ENCODE measurements at regions not wholly inside any gene's neighbourhood (a gene's known extent, or its start where the extent isn't known, plus 50 kb on each side); places are given as distances from the start of the nearest gene placed in this dataset.

DNA sequence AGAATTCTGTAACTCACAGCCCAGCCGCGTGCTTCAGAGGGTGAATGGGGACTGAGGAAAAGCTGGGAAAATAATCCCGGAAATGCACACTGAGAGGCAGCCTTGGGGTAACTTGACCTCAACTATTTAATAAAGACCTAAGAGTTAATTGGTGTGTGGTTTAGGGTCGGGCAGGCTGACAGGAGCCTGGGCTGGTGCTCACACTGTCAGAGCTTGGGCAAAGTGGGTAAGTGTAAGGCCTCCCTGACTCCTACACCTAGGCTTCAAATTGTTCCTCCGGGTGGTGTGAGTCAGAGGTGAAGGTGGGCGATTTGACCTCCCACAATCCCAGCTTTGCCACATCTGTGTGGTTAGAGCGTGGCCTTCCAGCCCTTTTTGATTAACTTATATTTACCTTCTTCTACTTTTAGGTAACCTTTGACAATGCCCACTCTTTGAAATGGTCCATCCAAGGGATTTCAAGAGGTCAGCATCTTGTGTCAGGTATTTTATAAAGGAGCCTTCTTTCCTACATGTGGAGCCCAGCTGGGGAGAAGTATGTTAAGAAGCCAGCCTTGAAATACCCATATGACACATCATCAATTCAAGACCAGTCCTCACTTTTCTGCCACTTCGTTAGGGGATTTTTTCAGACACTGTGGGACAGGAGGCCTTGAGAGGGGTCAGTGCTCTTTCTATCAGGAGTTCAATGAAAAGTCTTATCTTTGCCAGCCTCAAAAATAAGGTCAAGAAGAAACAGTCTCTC, 114.2 kb downstream of the NUFIP1 start:
- Mint-ChIP-seq H3K36me3 (ENCODE audit: unreplicated experiment) (peaks cover 9% of the 10 kb centered on the region), H3K27me3 (ENCODE audit: unreplicated experiment) (peaks cover 1% of the 10 kb centered on the region), H3K4me1 (ENCODE audit: low read depth, unreplicated experiment) (no peaks in the 10 kb centered on the region), H3K27ac (ENCODE audit: unreplicated experiment) (no peak overlapping the region), H3K9me3 (ENCODE audit: unreplicated experiment) (no peaks in the 10 kb centered on the region), H3K4me3 (ENCODE audit: unreplicated experiment) (no peak overlapping the region)
- TF ChIP-seq, protein P1, sequence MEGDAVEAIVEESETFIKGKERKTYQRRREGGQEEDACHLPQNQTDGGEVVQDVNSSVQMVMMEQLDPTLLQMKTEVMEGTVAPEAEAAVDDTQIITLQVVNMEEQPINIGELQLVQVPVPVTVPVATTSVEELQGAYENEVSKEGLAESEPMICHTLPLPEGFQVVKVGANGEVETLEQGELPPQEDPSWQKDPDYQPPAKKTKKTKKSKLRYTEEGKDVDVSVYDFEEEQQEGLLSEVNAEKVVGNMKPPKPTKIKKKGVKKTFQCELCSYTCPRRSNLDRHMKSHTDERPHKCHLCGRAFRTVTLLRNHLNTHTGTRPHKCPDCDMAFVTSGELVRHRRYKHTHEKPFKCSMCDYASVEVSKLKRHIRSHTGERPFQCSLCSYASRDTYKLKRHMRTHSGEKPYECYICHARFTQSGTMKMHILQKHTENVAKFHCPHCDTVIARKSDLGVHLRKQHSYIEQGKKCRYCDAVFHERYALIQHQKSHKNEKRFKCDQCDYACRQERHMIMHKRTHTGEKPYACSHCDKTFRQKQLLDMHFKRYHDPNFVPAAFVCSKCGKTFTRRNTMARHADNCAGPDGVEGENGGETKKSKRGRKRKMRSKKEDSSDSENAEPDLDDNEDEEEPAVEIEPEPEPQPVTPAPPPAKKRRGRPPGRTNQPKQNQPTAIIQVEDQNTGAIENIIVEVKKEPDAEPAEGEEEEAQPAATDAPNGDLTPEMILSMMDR (IDR thresholded peaks at IDR 0.05; ENCODE audit: partially characterized antibody, unreplicated experiment): no peak
- DNase-seq: no peak

DNA sequence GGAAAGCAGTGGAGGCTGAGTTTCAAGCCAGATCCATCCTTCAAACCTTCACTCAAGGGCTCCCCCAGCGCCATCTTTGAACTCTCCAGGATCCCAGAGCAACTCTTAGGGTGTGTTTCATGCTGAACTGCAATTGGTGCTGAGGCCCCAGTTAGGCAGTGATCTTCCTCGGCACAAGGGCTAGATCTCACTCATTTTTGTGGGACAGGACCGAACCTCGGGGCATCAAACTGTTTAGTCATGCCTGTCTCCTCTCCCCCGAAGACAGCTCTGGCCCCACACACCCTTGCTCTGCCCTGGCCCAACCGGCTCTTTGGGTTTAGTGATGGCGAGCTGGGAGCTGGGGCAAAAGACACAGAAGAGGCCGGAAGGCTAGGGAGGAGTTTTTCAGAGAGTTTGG, 115.1 kb downstream of the NUFIP1 start:
- no peaks in the 10 kb centered on the region for H3K9me3 Mint-ChIP-seq (ENCODE audit: unreplicated experiment)
- TF ChIP-seq, protein P1 (IDR thresholded peaks at IDR 0.05; ENCODE audit: partially characterized antibody, unreplicated experiment): no peak
- H3K27ac Mint-ChIP-seq (ENCODE audit: unreplicated experiment): no peak overlapping the region
- H3K4me3 Mint-ChIP-seq (ENCODE audit: unreplicated experiment): no peak overlapping the region
- H3K27me3 Mint-ChIP-seq (ENCODE audit: unreplicated experiment): peaks cover 1% of the 10 kb centered on the region
- DNase-seq: no peak
- peaks cover 9% of the 10 kb centered on the region for H3K36me3 Mint-ChIP-seq (ENCODE audit: unreplicated experiment)
- H3K4me1 Mint-ChIP-seq (ENCODE audit: low read depth, unreplicated experiment): no peaks in the 10 kb centered on the region

DNA sequence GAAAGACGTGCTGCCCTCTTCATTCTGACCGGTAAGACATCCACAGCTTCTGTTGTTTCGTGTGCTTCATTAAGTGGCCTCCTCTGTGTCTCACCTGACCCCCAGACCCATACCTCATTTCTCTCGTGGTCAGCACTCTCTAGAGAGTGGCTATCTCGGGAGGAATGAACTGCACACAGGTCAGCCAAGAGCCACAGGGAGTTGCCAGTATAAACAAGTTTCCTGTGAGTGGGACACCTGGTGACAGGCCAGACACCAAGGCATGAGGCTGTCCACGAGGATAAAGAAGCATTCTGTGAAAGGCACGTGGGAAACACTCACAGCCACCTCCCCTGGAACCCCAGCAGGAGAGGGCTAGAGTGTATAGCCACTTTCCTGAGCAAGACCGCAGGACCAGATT, 115.8 kb downstream of the NUFIP1 start:
- H3K4me1 Mint-ChIP-seq (ENCODE audit: low read depth, unreplicated experiment): no peaks in the 10 kb centered on the region
- peaks cover 9% of the 10 kb centered on the region for H3K36me3 Mint-ChIP-seq (ENCODE audit: unreplicated experiment)
- TF ChIP-seq, protein P1 (IDR thresholded peaks at IDR 0.05; ENCODE audit: partially characterized antibody, unreplicated experiment): no peak
- no peak overlapping the region for H3K4me3 Mint-ChIP-seq (ENCODE audit: unreplicated experiment)
- no peaks in the 10 kb centered on the region for H3K9me3 Mint-ChIP-seq (ENCODE audit: unreplicated experiment)
- no peak overlapping the region for H3K27ac Mint-ChIP-seq (ENCODE audit: unreplicated experiment)
- DNase-seq: no peak
- H3K27me3 Mint-ChIP-seq (ENCODE audit: unreplicated experiment): peaks cover 1% of the 10 kb centered on the region

DNA sequence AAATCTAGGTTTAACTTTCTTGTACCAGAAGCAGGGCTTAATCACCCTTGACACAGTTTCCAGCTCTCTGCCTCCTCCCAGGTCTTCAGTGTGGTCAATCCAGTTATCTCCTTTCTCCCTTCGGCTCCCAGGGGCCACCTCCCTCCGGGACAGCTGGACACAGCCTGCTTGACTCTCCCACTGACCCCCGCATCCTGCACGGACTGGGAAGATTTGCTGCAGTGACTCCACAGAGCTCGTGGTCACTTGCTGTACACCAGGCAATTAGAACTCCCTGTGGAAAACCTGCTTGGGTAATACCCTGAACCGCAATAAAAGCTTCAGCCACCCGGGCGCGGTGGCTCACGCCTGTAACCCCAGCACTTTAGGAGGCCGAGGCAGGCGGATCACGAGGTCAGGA, 116.5 kb downstream of the NUFIP1 start:
- H3K36me3 Mint-ChIP-seq (ENCODE audit: unreplicated experiment): peaks cover 9% of the 10 kb centered on the region
- no peaks in the 10 kb centered on the region for H3K4me1 Mint-ChIP-seq (ENCODE audit: low read depth, unreplicated experiment)
- no peaks in the 10 kb centered on the region for H3K9me3 Mint-ChIP-seq (ENCODE audit: unreplicated experiment)
- TF ChIP-seq, protein P1 (IDR thresholded peaks at IDR 0.05; ENCODE audit: partially characterized antibody, unreplicated experiment): no peak
- no peak for DNase-seq
- H3K27me3 Mint-ChIP-seq (ENCODE audit: unreplicated experiment): peaks cover 1% of the 10 kb centered on the region
- no peak overlapping the region for H3K4me3 Mint-ChIP-seq (ENCODE audit: unreplicated experiment)
- no peak overlapping the region for H3K27ac Mint-ChIP-seq (ENCODE audit: unreplicated experiment)

DNA sequence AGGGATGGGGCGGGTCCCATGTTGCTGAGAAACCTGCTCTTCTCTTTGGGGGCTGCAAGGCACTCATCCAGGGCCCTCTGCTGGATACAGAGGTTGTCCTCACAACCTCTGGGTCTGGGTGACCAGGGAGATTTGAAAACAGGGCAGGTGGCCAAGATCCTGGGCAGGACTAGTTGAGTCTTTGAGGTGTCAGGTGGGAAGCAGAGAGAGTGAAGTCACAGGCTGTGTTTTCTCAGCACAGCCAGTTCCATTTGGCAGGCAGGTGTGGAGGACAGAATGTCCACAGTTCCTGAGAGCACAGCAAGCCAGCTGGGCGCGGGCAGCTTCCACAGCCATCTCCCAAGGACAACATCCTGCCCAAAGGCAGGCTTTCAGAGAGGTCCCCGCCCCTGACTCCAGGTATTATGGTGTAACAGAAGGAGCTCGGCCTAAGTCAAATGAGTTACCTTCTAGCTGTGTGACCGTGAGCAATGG, 118.8 kb downstream of the NUFIP1 start:
- H3K9me3 Mint-ChIP-seq (ENCODE audit: unreplicated experiment): no peaks in the 10 kb centered on the region
- H3K27ac Mint-ChIP-seq (ENCODE audit: unreplicated experiment): no peak overlapping the region
- TF ChIP-seq, protein P1 (IDR thresholded peaks at IDR 0.05; ENCODE audit: partially characterized antibody, unreplicated experiment): no peak
- H3K36me3 Mint-ChIP-seq (ENCODE audit: unreplicated experiment): peaks cover 8% of the 10 kb centered on the region
- H3K4me3 Mint-ChIP-seq (ENCODE audit: unreplicated experiment): no peak overlapping the region
- DNase-seq: no peak
- peaks cover 1% of the 10 kb centered on the region for H3K27me3 Mint-ChIP-seq (ENCODE audit: unreplicated experiment)
- H3K4me1 Mint-ChIP-seq (ENCODE audit: low read depth, unreplicated experiment): no peaks in the 10 kb centered on the region
